WTC11 (cell line): ENCODE measurements at regions not wholly inside any gene's neighbourhood (a gene's known extent, or its start where the extent isn't known, plus 50 kb on each side); places are given as distances from the start of the nearest gene placed in this dataset.

Source experiments
- ATAC-seq: fragments of 200-7000 bp; cut with Tn5 transposase; 2 replicates; pipeline ENCODE4 v1.10.0; 2021; ENCODE audit warnings: mild to moderate bottlenecking, moderate library complexity
- CTCF ChIA-PET: fragments of 300-600 bp; sonication (Branson Sonifier 250); formaldehyde crosslinking; loops from one replicate; lab custom pipeline; 2021; ENCODE audit warnings: antibody characterized with exemption; lab: Charles Lee
- POLR2A ChIA-PET: fragments of 350-600 bp; sonication (Branson Sonifier 250); formaldehyde crosslinking; loops from one replicate; lab custom pipeline; 2021; ENCODE audit warnings: antibody characterized with exemption; lab: Charles Lee
- DNase-seq: peaks from one replicate; pipeline ENCODE4 v3.0.0; 2021; ENCODE audit warnings: low spot score
- H3K27ac Mint-ChIP-seq: 2 replicates; pipeline ENCODE4 v1.8.0; 2021; ENCODE audit warnings: mixed read lengths
- H3K27me3 Mint-ChIP-seq: 2 replicates; pipeline ENCODE4 v1.8.0; 2021; ENCODE audit warnings: low read depth, mild to moderate bottlenecking, moderate library complexity, mixed read lengths
- H3K36me3 Mint-ChIP-seq: 2 replicates; pipeline ENCODE4 v1.8.0; 2021; ENCODE audit warnings: mixed read lengths
- H3K4me1 Mint-ChIP-seq: 2 replicates; pipeline ENCODE4 v1.8.0; 2022; ENCODE audit warnings: mixed read lengths
- H3K4me3 Mint-ChIP-seq: 2 replicates; pipeline ENCODE4 v1.8.0; 2021; ENCODE audit warnings: mild to moderate bottlenecking, moderate library complexity, mixed read lengths
- H3K9me3 Mint-ChIP-seq: 2 replicates; pipeline ENCODE4 v1.8.0; 2021; ENCODE audit warnings: mixed read lengths
- EMX1 ChIP-seq: fragments of 250-450 bp; sonication (Bioruptor Pico); IDR thresholded peaks from 2 replicates; pipeline ENCODE4 v1.8.0; 2021; ENCODE audit warnings: mild to moderate bottlenecking
- FOXK1 ChIP-seq: sonication (generic); formaldehyde crosslinking; IDR thresholded peaks from 2 replicates; pipeline ENCODE4 v1.8.0; 2022; ENCODE audit warnings: mild to moderate bottlenecking, moderate library complexity, missing genetic modification reagents
- HMGA2 ChIP-seq: fragments of 250-450 bp; sonication (Bioruptor Pico); IDR thresholded peaks from 2 replicates; pipeline ENCODE4 v1.4.0; 2021; ENCODE audit warnings: mild to moderate bottlenecking, moderate library complexity
- NFATC4 ChIP-seq: fragments of 250-450 bp; sonication (Bioruptor Pico); IDR thresholded peaks from 2 replicates; pipeline ENCODE4 v1.9.0; 2021; ENCODE audit warnings: mild to moderate bottlenecking
- NFE2L1 ChIP-seq: sonication (generic); formaldehyde crosslinking; IDR thresholded peaks from 2 replicates; pipeline ENCODE4 v1.8.1; 2023; ENCODE audit warnings: missing genetic modification reagents
- OVOL2 ChIP-seq: fragments of 250-450 bp; sonication (Bioruptor Pico); IDR thresholded peaks from 2 replicates; pipeline ENCODE4 v1.9.0; 2021; ENCODE audit warnings: mild to moderate bottlenecking, borderline replicate concordance
- RELA ChIP-seq: sonication (generic); formaldehyde crosslinking; IDR thresholded peaks from 2 replicates; pipeline ENCODE4 v1.8.1; 2022; ENCODE audit warnings: missing genetic modification reagents, mild to moderate bottlenecking, borderline replicate concordance
- TEAD4 ChIP-seq: sonication (generic); formaldehyde crosslinking; IDR thresholded peaks from 2 replicates; pipeline ENCODE4 v1.8.0; 2022; ENCODE audit warnings: mild to moderate bottlenecking, missing genetic modification reagents
- TP53 ChIP-seq: sonication (generic); formaldehyde crosslinking; IDR thresholded peaks from 2 replicates; pipeline ENCODE4 v1.8.1; 2023; ENCODE audit warnings: mild to moderate bottlenecking, missing genetic modification reagents
- ZNF232 ChIP-seq: sonication (generic); formaldehyde crosslinking; IDR thresholded peaks from 2 replicates; pipeline ENCODE4 v1.8.0; 2022; ENCODE audit warnings: mild to moderate bottlenecking, missing genetic modification reagents
- TF ChIP-seq, protein P1 (sequence below): sonication (generic); formaldehyde crosslinking; IDR thresholded peaks from 2 replicates; pipeline ENCODE4 v1.8.1; 2023; ENCODE audit warnings: mild to moderate bottlenecking, missing genetic modification reagents
- TF ChIP-seq, protein P2 (sequence below): sonication (generic); formaldehyde crosslinking; IDR thresholded peaks from 2 replicates; pipeline ENCODE4 v1.8.0; 2022; ENCODE audit warnings: mild to moderate bottlenecking, missing genetic modification reagents
- TF ChIP-seq, protein P3 (sequence below): sonication (generic); formaldehyde crosslinking; IDR thresholded peaks from 2 replicates; pipeline ENCODE4 v1.8.1; 2022; ENCODE audit warnings: mild to moderate bottlenecking, missing genetic modification reagents, moderate library complexity, borderline replicate concordance
- TF ChIP-seq, protein P4 (sequence below): sonication (generic); formaldehyde crosslinking; IDR thresholded peaks from 2 replicates; pipeline ENCODE4 v1.8.0; 2022; ENCODE audit warnings: missing genetic modification reagents
- TF ChIP-seq, protein P5 (sequence below): sonication (generic); formaldehyde crosslinking; IDR thresholded peaks from 2 replicates; pipeline ENCODE4 v1.8.0; 2023; ENCODE audit warnings: missing genetic modification reagents
- TF ChIP-seq, protein P6 (sequence below): sonication (generic); formaldehyde crosslinking; IDR thresholded peaks from 2 replicates; pipeline ENCODE4 v1.8.1; 2022; ENCODE audit warnings: low read depth, missing genetic modification reagents, borderline replicate concordance

DNA sequence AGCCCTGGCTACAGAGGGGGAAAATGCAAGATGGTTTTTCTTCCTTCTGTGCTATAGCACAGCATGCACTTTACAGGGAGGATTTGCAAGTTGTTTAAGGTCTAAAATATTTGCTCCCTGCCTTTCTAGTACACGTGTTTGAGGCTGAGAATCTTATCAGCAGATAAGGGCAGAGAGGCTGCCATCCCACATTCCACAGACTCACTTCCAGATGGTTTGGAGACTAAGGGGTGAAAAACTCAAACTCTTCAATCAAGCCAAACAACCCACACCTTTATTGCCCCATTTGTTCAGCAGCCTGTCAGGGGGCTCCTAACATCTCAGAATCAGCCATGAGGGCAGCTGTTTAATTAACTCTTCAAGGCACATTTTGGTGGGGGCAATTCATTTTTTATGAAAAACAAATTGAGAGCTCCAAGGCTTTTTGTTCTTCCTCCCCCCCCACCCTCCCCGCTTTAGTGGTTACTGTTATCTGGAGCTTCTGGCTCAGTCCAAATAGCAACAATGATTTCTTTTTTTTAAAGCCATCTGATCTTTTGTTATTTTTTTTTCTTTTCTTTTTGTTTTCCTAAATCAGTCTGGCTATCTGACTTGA lies 242.6 kb upstream of the NT5C1B start:
- ATAC-seq (no peak), DNase-seq (no peak)
- peaks cover 12% of the 10 kb centered on the region for H3K4me1 Mint-ChIP-seq
- ChIA-PET CTCF (no interaction called here), POLR2A (no interaction called here)
- H3K27me3 Mint-ChIP-seq, result peaks cover 16% of the 10 kb centered on the region
- no peaks in the 10 kb centered on the region for H3K9me3 Mint-ChIP-seq
- H3K27ac Mint-ChIP-seq, result no peak overlapping the region
- no peaks in the 10 kb centered on the region for H3K36me3 Mint-ChIP-seq
- no peak overlapping the region for H3K4me3 Mint-ChIP-seq
- TF ChIP-seq, protein P1, sequence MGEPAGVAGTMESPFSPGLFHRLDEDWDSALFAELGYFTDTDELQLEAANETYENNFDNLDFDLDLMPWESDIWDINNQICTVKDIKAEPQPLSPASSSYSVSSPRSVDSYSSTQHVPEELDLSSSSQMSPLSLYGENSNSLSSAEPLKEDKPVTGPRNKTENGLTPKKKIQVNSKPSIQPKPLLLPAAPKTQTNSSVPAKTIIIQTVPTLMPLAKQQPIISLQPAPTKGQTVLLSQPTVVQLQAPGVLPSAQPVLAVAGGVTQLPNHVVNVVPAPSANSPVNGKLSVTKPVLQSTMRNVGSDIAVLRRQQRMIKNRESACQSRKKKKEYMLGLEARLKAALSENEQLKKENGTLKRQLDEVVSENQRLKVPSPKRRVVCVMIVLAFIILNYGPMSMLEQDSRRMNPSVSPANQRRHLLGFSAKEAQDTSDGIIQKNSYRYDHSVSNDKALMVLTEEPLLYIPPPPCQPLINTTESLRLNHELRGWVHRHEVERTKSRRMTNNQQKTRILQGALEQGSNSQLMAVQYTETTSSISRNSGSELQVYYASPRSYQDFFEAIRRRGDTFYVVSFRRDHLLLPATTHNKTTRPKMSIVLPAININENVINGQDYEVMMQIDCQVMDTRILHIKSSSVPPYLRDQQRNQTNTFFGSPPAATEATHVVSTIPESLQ (CRISPR knock-in tag), result no peak
- TF ChIP-seq, protein P2, sequence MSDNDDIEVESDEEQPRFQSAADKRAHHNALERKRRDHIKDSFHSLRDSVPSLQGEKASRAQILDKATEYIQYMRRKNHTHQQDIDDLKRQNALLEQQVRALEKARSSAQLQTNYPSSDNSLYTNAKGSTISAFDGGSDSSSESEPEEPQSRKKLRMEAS (CRISPR knock-in tag), result no peak
- TF ChIP-seq HMGA2 (no peak), NFATC4 (CRISPR knock-in tag) (no peak), ZNF232 (CRISPR knock-in tag) (no peak), TP53 (no peak)
- TF ChIP-seq, protein P3, sequence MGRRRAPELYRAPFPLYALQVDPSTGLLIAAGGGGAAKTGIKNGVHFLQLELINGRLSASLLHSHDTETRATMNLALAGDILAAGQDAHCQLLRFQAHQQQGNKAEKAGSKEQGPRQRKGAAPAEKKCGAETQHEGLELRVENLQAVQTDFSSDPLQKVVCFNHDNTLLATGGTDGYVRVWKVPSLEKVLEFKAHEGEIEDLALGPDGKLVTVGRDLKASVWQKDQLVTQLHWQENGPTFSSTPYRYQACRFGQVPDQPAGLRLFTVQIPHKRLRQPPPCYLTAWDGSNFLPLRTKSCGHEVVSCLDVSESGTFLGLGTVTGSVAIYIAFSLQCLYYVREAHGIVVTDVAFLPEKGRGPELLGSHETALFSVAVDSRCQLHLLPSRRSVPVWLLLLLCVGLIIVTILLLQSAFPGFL (CRISPR knock-in tag), result no peak

DNA sequence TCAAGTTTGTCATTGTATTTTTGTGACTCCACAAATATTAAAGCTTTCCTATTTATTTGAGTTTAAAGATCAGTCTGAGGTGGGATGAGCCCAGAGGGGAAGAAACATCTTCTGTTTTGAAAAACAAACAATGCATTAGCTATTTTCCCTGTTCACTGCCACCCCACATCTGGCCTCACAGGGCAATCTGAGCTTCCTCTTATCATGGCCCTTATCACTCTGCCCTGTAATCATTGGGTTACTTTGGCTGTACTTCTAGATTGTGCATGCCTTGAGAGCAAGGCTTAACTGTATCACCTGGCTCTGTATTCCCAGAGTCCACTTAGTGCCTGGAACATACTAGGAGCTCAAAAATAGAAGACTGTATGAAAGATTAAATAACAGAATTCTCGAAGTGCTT lies 241.6 kb upstream of the NT5C1B start:
- POLR2A ChIA-PET, result no interaction called here
- no peak for DNase-seq
- TF ChIP-seq NFATC4 (CRISPR knock-in tag) (no peak), NFE2L1 (CRISPR knock-in tag) (no peak), FOXK1 (CRISPR knock-in tag) (no peak)
- TF ChIP-seq, protein P4, sequence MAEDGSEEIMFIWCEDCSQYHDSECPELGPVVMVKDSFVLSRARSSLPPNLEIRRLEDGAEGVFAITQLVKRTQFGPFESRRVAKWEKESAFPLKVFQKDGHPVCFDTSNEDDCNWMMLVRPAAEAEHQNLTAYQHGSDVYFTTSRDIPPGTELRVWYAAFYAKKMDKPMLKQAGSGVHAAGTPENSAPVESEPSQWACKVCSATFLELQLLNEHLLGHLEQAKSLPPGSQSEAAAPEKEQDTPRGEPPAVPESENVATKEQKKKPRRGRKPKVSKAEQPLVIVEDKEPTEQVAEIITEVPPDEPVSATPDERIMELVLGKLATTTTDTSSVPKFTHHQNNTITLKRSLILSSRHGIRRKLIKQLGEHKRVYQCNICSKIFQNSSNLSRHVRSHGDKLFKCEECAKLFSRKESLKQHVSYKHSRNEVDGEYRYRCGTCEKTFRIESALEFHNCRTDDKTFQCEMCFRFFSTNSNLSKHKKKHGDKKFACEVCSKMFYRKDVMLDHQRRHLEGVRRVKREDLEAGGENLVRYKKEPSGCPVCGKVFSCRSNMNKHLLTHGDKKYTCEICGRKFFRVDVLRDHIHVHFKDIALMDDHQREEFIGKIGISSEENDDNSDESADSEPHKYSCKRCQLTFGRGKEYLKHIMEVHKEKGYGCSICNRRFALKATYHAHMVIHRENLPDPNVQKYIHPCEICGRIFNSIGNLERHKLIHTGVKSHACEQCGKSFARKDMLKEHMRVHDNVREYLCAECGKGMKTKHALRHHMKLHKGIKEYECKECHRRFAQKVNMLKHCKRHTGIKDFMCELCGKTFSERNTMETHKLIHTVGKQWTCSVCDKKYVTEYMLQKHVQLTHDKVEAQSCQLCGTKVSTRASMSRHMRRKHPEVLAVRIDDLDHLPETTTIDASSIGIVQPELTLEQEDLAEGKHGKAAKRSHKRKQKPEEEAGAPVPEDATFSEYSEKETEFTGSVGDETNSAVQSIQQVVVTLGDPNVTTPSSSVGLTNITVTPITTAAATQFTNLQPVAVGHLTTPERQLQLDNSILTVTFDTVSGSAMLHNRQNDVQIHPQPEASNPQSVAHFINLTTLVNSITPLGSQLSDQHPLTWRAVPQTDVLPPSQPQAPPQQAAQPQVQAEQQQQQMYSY, result no peak

DNA sequence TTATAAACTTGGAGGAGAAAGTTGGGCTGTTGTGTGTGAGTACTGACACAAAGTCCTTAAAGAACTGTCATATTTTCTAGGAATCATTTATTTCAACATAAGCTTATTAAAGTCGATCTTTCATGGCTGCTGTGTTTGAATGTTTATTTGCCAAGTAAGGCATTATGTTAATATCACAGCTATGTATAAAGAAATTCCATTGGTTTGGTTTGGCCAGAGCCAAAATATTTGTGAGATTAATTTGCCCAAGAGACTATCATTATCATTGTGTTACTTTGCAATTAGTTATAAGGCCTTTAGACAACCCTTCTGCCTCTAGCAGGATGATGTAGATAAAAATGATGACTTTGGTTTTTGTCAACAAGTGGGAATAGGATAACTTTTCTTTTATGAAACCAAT lies 240.6 kb upstream of the NT5C1B start:
- ChIA-PET POLR2A (no interaction called here), CTCF (no interaction called here)
- no peak overlapping the region for H3K4me3 Mint-ChIP-seq
- TF ChIP-seq, protein P2 (CRISPR knock-in tag), result no peak
- TF ChIP-seq NFE2L1 (CRISPR knock-in tag), result no peak
- TF ChIP-seq, protein P1 (CRISPR knock-in tag), result no peak
- TF ChIP-seq, protein P5, sequence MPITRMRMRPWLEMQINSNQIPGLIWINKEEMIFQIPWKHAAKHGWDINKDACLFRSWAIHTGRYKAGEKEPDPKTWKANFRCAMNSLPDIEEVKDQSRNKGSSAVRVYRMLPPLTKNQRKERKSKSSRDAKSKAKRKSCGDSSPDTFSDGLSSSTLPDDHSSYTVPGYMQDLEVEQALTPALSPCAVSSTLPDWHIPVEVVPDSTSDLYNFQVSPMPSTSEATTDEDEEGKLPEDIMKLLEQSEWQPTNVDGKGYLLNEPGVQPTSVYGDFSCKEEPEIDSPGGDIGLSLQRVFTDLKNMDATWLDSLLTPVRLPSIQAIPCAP (CRISPR knock-in tag), result no peak
- TF ChIP-seq OVOL2, result no peak
- TF ChIP-seq TEAD4 (CRISPR knock-in tag), result no peak
- TF ChIP-seq EMX1 (CRISPR knock-in tag), result no peak
- TF ChIP-seq, protein P6, sequence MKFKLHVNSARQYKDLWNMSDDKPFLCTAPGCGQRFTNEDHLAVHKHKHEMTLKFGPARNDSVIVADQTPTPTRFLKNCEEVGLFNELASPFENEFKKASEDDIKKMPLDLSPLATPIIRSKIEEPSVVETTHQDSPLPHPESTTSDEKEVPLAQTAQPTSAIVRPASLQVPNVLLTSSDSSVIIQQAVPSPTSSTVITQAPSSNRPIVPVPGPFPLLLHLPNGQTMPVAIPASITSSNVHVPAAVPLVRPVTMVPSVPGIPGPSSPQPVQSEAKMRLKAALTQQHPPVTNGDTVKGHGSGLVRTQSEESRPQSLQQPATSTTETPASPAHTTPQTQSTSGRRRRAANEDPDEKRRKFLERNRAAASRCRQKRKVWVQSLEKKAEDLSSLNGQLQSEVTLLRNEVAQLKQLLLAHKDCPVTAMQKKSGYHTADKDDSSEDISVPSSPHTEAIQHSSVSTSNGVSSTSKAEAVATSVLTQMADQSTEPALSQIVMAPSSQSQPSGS, result no peak
- no peak for TF ChIP-seq RELA (CRISPR knock-in tag)

More for the DNA sequence above, 241.6 kb upstream of the NT5C1B start:
- H3K9me3 Mint-ChIP-seq, result no peaks in the 10 kb centered on the region
- H3K4me1 Mint-ChIP-seq, result peaks cover 1% of the 10 kb centered on the region
- CTCF ChIA-PET, result no interaction called here
- ATAC-seq, result no peak
- peaks cover 6% of the 10 kb centered on the region; the same call in 1 of the 2 replicates for H3K27me3 Mint-ChIP-seq
- H3K27ac Mint-ChIP-seq, result no peak overlapping the region
- H3K4me3 Mint-ChIP-seq, result no peak overlapping the region
- H3K36me3 Mint-ChIP-seq, result no peaks in the 10 kb centered on the region

More for the DNA sequence above, 240.6 kb upstream of the NT5C1B start:
- ATAC-seq (no peak), DNase-seq (no peak)
- no peaks in the 10 kb centered on the region for H3K36me3 Mint-ChIP-seq
- no peak overlapping the region for H3K27ac Mint-ChIP-seq
- no peaks in the 10 kb centered on the region for H3K9me3 Mint-ChIP-seq
- H3K27me3 Mint-ChIP-seq, result no peaks in the 10 kb centered on the region; the same call in 1 of the 2 replicates
- no peaks in the 10 kb centered on the region for H3K4me1 Mint-ChIP-seq
